Hepatic stellate cell (primary cell): ENCODE measurements at regions not wholly inside any gene's neighbourhood (a gene's known extent, or its start where the extent isn't known, plus 50 kb on each side); places are given as distances from the start of the nearest gene placed in this dataset.

ENCODE experiments used
- DNase-seq: peaks from one replicate; pipeline ENCODE4 v3.0.0; 2011; ENCODE audit warnings: low spot score

- DNase-seq: no peak
These were observed 408.4 kb upstream of the JARID2 start for GRCh38 chr6:14837435-14837834.

- no peak for DNase-seq
These were observed 407.7 kb upstream of the JARID2 start for GRCh38 chr6:14838133-14838583.

- peak; percentile 73 for DNase-seq
These were observed 403.9 kb upstream of the JARID2 start for GRCh38 chr6:14841901-14842421.

- no peak for DNase-seq
These were observed 401.5 kb upstream of the JARID2 start for GRCh38 chr6:14844411-14844810.

- no peak for DNase-seq
These were observed 397.9 kb upstream of the JARID2 start for GRCh38 chr6:14848019-14848418.

GRCh38 chr6:14849185-14849584, 396.7 kb upstream of the JARID2 start:
- no peak for DNase-seq

GRCh38 chr6:14851281-14851680, 394.6 kb upstream of the JARID2 start:
- DNase-seq: peak; percentile 35

GRCh38 chr6:14852375-14852774, 393.5 kb upstream of the JARID2 start:
- no peak for DNase-seq

GRCh38 chr6:14856177-14856576, 389.7 kb upstream of the JARID2 start:
- no peak for DNase-seq

- no peak for DNase-seq
These were observed 388.9 kb upstream of the JARID2 start for GRCh38 chr6:14857001-14857400.

GRCh38 chr6:14857501-14857900, 388.4 kb upstream of the JARID2 start:
- DNase-seq: no peak

- no peak for DNase-seq
These were observed 387.1 kb upstream of the JARID2 start for GRCh38 chr6:14858808-14859207.

GRCh38 chr6:14860774-14861173, 385.1 kb upstream of the JARID2 start:
- no peak for DNase-seq

GRCh38 chr6:14861491-14861943, 384.4 kb upstream of the JARID2 start:
- no peak for DNase-seq

- DNase-seq: no peak
These were observed 383.0 kb upstream of the JARID2 start for GRCh38 chr6:14862845-14863244.

- DNase-seq: no peak
These were observed 381.7 kb upstream of the JARID2 start for GRCh38 chr6:14863902-14864850.

- DNase-seq: no peak
These were observed 380.3 kb upstream of the JARID2 start for GRCh38 chr6:14865531-14866100.

GRCh38 chr6:14867802-14868201, 378.1 kb upstream of the JARID2 start:
- DNase-seq: no peak

GRCh38 chr6:14871221-14871620, 374.6 kb upstream of the JARID2 start:
- no peak for DNase-seq

GRCh38 chr6:14873101-14873500, 372.8 kb upstream of the JARID2 start:
- no peak for DNase-seq

GRCh38 chr6:14873781-14874441, 372.0 kb upstream of the JARID2 start:
- DNase-seq: no peak

- no peak for DNase-seq
These were observed 370.8 kb upstream of the JARID2 start for GRCh38 chr6:14874975-14875480.
